Vagina (tissue), 2 donors: ENCODE measurements at regions not wholly inside any gene's neighbourhood (a gene's known extent, or its start where the extent isn't known, plus 50 kb on each side); places are given as distances from the start of the nearest gene placed in this dataset.

ENCODE experiments used
- POLR2A ChIP-seq, 2 donors: fragments of 450-650 bp; IDR thresholded peaks; one replicate each; pipeline ENCODE4 v1.6.1; 2017; ENCODE audit warnings: antibody characterized with exemption in 2 of 2, mild to moderate bottlenecking in 2 of 2, moderate library complexity in 2 of 2
- TF ChIP-seq, protein P1 (sequence below), 3 experiments: fragments of 450-650 bp in 2 of 3; fragments of 200-600 bp in 1 of 3; sonication (generic) in 1 of 3; IDR thresholded peaks; one replicate each; pipeline ENCODE4 v1.5.1; 2017 to 2019; ENCODE audit warnings: antibody characterized with exemption in 3 of 3, mild to moderate bottlenecking in 2 of 3, moderate library complexity in 2 of 3

- TF ChIP-seq POLR2A (IDR thresholded peaks at IDR 0.05) = no peak
- TF ChIP-seq, protein P1, sequence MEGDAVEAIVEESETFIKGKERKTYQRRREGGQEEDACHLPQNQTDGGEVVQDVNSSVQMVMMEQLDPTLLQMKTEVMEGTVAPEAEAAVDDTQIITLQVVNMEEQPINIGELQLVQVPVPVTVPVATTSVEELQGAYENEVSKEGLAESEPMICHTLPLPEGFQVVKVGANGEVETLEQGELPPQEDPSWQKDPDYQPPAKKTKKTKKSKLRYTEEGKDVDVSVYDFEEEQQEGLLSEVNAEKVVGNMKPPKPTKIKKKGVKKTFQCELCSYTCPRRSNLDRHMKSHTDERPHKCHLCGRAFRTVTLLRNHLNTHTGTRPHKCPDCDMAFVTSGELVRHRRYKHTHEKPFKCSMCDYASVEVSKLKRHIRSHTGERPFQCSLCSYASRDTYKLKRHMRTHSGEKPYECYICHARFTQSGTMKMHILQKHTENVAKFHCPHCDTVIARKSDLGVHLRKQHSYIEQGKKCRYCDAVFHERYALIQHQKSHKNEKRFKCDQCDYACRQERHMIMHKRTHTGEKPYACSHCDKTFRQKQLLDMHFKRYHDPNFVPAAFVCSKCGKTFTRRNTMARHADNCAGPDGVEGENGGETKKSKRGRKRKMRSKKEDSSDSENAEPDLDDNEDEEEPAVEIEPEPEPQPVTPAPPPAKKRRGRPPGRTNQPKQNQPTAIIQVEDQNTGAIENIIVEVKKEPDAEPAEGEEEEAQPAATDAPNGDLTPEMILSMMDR (IDR thresholded peaks at IDR 0.05) = no peak
These were observed 92.5 kb downstream of the GASK1B start for GRCh38 chr4:158080354-158080753.
